ENCODE measurements at regions not wholly inside any gene's neighbourhood (a gene's known extent, or its start where the extent isn't known, plus 50 kb on each side); places are given as distances from the start of the nearest gene placed in this dataset.

- Histone ChIP-seq H3K9me3 (no peaks in the 10 kb centered on the region), H3K4me1 (no peaks in the 10 kb centered on the region), H3K36me3 (no peaks in the 10 kb centered on the region), H3K27ac (no peak overlapping the region), H3K4me3 (no peak overlapping the region), H3K27me3 (no peaks in the 10 kb centered on the region)
- no peak for DNase-seq
- intact Hi-C loops (cut with DNase I; ENCODE audit: low total_unique reads) = no loop called here
- TF ChIP-seq CTCF (IDR thresholded peaks at IDR 0.05) = no peak
These were observed 380.1 kb upstream of the SPAG17 start for GRCh38 chr1:118564961-118565703.

- no peaks in the 10 kb centered on the region for H3K4me1 ChIP-seq
- H3K9me3 ChIP-seq = no peaks in the 10 kb centered on the region
- no peaks in the 10 kb centered on the region for H3K36me3 ChIP-seq
- no peak for TF ChIP-seq CTCF (IDR thresholded peaks at IDR 0.05)
- no peaks in the 10 kb centered on the region for H3K27me3 ChIP-seq
- H3K4me3 ChIP-seq = no peak overlapping the region
- DNase-seq = no peak
- intact Hi-C loops (cut with DNase I; ENCODE audit: low total_unique reads) = no loop called here
- H3K27ac ChIP-seq = no peak overlapping the region
These were observed 379.2 kb upstream of the SPAG17 start for GRCh38 chr1:118563981-118564951.

- H3K27me3 ChIP-seq = no peaks in the 10 kb centered on the region
- intact Hi-C loops (cut with DNase I; ENCODE audit: low total_unique reads) = no loop called here
These were observed 373.9 kb upstream of the SPAG17 start for GRCh38 chr1:118558933-118559332.

GRCh38 chr1:118556936-118557335, 371.9 kb upstream of the SPAG17 start:
- no peak for TF ChIP-seq CTCF (IDR thresholded peaks at IDR 0.05)
- H3K9me3 ChIP-seq = peaks cover 0 to 6% (median 5%) of the 10 kb centered on the region in 3 donors
- H3K27me3 ChIP-seq = no peaks in the 10 kb centered on the region
- DNase-seq = no peak
- H3K27ac ChIP-seq = no peak overlapping the region
- no peaks in the 10 kb centered on the region for H3K36me3 ChIP-seq
- no peaks in the 10 kb centered on the region for H3K4me1 ChIP-seq
- H3K4me3 ChIP-seq = no peak overlapping the region
- intact Hi-C loops (cut with DNase I; ENCODE audit: low total_unique reads) = no loop called here

More at GRCh38 chr1:118558933-118559332, 373.9 kb upstream of the SPAG17 start:
- Histone ChIP-seq H3K4me3 (no peak overlapping the region), H3K36me3 (no peaks in the 10 kb centered on the region), H3K27ac (no peak overlapping the region), H3K4me1 (no peaks in the 10 kb centered on the region), H3K9me3 (peaks cover 0 to 5% (median 0%) of the 10 kb centered on the region in 3 donors)
- TF ChIP-seq CTCF (IDR thresholded peaks at IDR 0.05) = no peak
- no peak for DNase-seq

- DNase-seq = no peak
- H3K4me1 ChIP-seq = no peaks in the 10 kb centered on the region
- no peak overlapping the region for H3K27ac ChIP-seq
- intact Hi-C loops (cut with DNase I; ENCODE audit: low total_unique reads) = no loop called here
- no peak for TF ChIP-seq CTCF (IDR thresholded peaks at IDR 0.05)
- no peaks in the 10 kb centered on the region for H3K27me3 ChIP-seq
- peaks cover 0 to 6% (median 5%) of the 10 kb centered on the region in 3 donors for H3K9me3 ChIP-seq
- H3K36me3 ChIP-seq = no peaks in the 10 kb centered on the region
- no peak overlapping the region for H3K4me3 ChIP-seq
These were observed 370.6 kb upstream of the SPAG17 start for GRCh38 chr1:118555638-118556037.
